ENCODE measurements at regions not wholly inside any gene's neighbourhood (a gene's known extent, or its start where the extent isn't known, plus 50 kb on each side); places are given as distances from the start of the nearest gene placed in this dataset.

- no peak for ATAC-seq (ENCODE audit: insufficient number of reproducible peaks, low FRiP score, low read depth)
- H3K4me3 ChIP-seq: no peak overlapping the region
- H3K27ac ChIP-seq: no peak overlapping the region
- no peaks in the 10 kb centered on the region for H3K27me3 ChIP-seq (replicated peaks; ENCODE audit: insufficient read depth)
- H3K36me3 ChIP-seq: no peaks in the 10 kb centered on the region
- no peaks in the 10 kb centered on the region for H3K4me1 ChIP-seq (ENCODE audit: control insufficient read depth in 1 of 2, low read depth in 2 of 2)
- TF ChIP-seq, protein P1, sequence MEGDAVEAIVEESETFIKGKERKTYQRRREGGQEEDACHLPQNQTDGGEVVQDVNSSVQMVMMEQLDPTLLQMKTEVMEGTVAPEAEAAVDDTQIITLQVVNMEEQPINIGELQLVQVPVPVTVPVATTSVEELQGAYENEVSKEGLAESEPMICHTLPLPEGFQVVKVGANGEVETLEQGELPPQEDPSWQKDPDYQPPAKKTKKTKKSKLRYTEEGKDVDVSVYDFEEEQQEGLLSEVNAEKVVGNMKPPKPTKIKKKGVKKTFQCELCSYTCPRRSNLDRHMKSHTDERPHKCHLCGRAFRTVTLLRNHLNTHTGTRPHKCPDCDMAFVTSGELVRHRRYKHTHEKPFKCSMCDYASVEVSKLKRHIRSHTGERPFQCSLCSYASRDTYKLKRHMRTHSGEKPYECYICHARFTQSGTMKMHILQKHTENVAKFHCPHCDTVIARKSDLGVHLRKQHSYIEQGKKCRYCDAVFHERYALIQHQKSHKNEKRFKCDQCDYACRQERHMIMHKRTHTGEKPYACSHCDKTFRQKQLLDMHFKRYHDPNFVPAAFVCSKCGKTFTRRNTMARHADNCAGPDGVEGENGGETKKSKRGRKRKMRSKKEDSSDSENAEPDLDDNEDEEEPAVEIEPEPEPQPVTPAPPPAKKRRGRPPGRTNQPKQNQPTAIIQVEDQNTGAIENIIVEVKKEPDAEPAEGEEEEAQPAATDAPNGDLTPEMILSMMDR (IDR thresholded peaks at IDR 0.05): no peak
- no peak for DNase-seq (ENCODE audit: low spot score)
- H3K9me3 ChIP-seq: peaks cover 3% of the 10 kb centered on the region
Observed at GRCh38 chr14:97718886-97719442, 921.8 kb downstream of the VRK1 start.

- H3K27me3 ChIP-seq (replicated peaks; ENCODE audit: insufficient read depth): no peaks in the 10 kb centered on the region
- H3K4me1 ChIP-seq (ENCODE audit: control insufficient read depth in 1 of 2, low read depth in 2 of 2): no peaks in the 10 kb centered on the region
- TF ChIP-seq, protein P1 (IDR thresholded peaks at IDR 0.05): no peak
- H3K36me3 ChIP-seq: no peaks in the 10 kb centered on the region
- peaks cover 3% of the 10 kb centered on the region for H3K9me3 ChIP-seq
- ATAC-seq (ENCODE audit: insufficient number of reproducible peaks, low FRiP score, low read depth): no peak
- DNase-seq (ENCODE audit: low spot score): no peak
- no peak overlapping the region for H3K4me3 ChIP-seq
- no peak overlapping the region for H3K27ac ChIP-seq
Observed at GRCh38 chr14:97719931-97720330, 922.7 kb downstream of the VRK1 start.

- Histone ChIP-seq H3K27ac (no peak overlapping the region), H3K36me3 (no peaks in the 10 kb centered on the region), H3K4me1 (ENCODE audit: control insufficient read depth in 1 of 2, low read depth in 2 of 2) (no peaks in the 10 kb centered on the region), H3K27me3 (replicated peaks; ENCODE audit: insufficient read depth) (no peaks in the 10 kb centered on the region), H3K9me3 (peaks cover 3% of the 10 kb centered on the region), H3K4me3 (no peak overlapping the region)
- ATAC-seq (ENCODE audit: insufficient number of reproducible peaks, low FRiP score, low read depth) (no peak), DNase-seq (ENCODE audit: low spot score) (no peak)
- TF ChIP-seq, protein P1 (IDR thresholded peaks at IDR 0.05): no peak
Observed at GRCh38 chr14:97723351-97723750, 926.2 kb downstream of the VRK1 start.

DNA sequence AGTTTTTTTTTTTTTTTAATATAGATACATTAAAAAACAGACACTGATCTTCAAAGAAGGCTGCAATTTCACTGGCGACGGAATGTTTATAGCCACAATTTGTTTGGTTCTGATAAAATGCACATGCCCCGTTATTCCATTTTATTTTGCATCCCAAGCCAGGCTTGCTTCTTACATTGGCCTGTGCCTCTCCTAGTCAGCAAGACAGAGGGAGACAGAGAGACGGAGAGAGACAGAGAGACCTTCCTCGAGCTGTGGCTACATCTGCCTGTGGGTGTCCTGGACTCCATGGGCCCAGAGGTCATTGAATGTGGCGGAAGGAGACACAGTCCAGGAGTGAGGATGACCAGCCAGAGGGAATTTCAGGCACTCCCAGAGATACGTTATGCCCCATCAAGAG lies 926.6 kb downstream of the VRK1 start:
- Histone ChIP-seq H3K4me1 (ENCODE audit: control insufficient read depth in 1 of 2, low read depth in 2 of 2) (no peaks in the 10 kb centered on the region), H3K4me3 (no peak overlapping the region), H3K27me3 (replicated peaks; ENCODE audit: insufficient read depth) (no peaks in the 10 kb centered on the region), H3K27ac (no peak overlapping the region), H3K9me3 (peaks cover 3% of the 10 kb centered on the region), H3K36me3 (no peaks in the 10 kb centered on the region)
- no peak for ATAC-seq (ENCODE audit: insufficient number of reproducible peaks, low FRiP score, low read depth)
- DNase-seq (ENCODE audit: low spot score): no peak
- TF ChIP-seq, protein P1 (IDR thresholded peaks at IDR 0.05): no peak

DNA sequence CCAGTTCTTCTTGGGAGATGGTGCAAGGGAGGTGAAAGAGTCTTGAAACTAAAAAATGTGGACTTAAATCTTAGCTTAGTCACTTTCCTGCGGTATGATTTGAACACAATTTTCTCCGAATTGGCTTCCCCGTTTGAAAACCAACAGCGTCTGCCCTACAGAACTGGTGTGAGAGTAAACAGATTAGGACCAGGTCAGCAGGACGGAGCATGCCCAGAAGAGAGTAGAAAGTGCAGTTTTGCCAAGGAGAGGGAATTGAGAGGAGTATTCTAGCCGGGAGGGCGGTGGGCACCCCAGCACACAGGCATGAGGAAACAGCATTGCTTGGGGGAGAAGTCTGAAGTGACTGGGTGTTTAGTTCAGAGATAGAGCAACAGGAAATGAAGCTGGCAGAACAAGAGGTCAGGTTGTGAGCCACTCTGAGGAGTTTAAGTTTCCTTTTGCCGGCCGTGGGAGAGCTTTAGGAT lies 927.1 kb downstream of the VRK1 start:
- no peak overlapping the region for H3K4me3 ChIP-seq
- DNase-seq (ENCODE audit: low spot score) (no peak), ATAC-seq (ENCODE audit: insufficient number of reproducible peaks, low FRiP score, low read depth) (no peak)
- no peaks in the 10 kb centered on the region for H3K4me1 ChIP-seq (ENCODE audit: control insufficient read depth in 1 of 2, low read depth in 2 of 2)
- H3K27me3 ChIP-seq (replicated peaks; ENCODE audit: insufficient read depth): no peaks in the 10 kb centered on the region
- H3K9me3 ChIP-seq: peaks cover 3% of the 10 kb centered on the region
- H3K27ac ChIP-seq: no peak overlapping the region
- TF ChIP-seq, protein P1 (IDR thresholded peaks at IDR 0.05): no peak
- no peaks in the 10 kb centered on the region for H3K36me3 ChIP-seq
